Parathyroid adenoma (tissue), 2 donors: ENCODE measurements at regions not wholly inside any gene's neighbourhood (a gene's known extent, or its start where the extent isn't known, plus 50 kb on each side); places are given as distances from the start of the nearest gene placed in this dataset.

Source experiments
- H2AFZ ChIP-seq: fragments of 300-600 bp; sonication (generic); one replicate; pipeline ENCODE4 v1.7.0; 2017; ENCODE audit warnings: antibody characterized with exemption, mild to moderate bottlenecking
- H3K27ac ChIP-seq: fragments of 300-600 bp; sonication (generic); one replicate; pipeline ENCODE4 v1.7.0; 2017
- H3K27me3 ChIP-seq: fragments of 300-600 bp; sonication (generic); one replicate; pipeline ENCODE4 v1.7.0; 2017; ENCODE audit warnings: low read length; ENCODE audit not compliant: control insufficient read depth, insufficient read depth
- H3K36me3 ChIP-seq: fragments of 300-600 bp; sonication (generic); one replicate; pipeline ENCODE4 v1.7.0; 2017; ENCODE audit warnings: low read length; ENCODE audit not compliant: control insufficient read depth, insufficient read depth
- H3K4me1 ChIP-seq: fragments of 300-600 bp; sonication (generic); one replicate; pipeline ENCODE4 v1.7.0; 2017; ENCODE audit warnings: control low read depth
- H3K4me2 ChIP-seq: fragments of 300-600 bp; sonication (generic); one replicate; pipeline ENCODE4 v1.7.0; 2017; ENCODE audit warnings: low read length
- H3K4me3 ChIP-seq: fragments of 300-600 bp; sonication (generic); one replicate; pipeline ENCODE4 v1.7.0; 2017; ENCODE audit warnings: low read depth, low read length
- H3K79me2 ChIP-seq: fragments of 300-600 bp; sonication (generic); one replicate; pipeline ENCODE4 v1.7.0; 2017; ENCODE audit warnings: control low read depth
- H3K9ac ChIP-seq: fragments of 300-600 bp; sonication (generic); one replicate; pipeline ENCODE4 v1.7.0; 2017; ENCODE audit warnings: mild to moderate bottlenecking
- H3K9me3 ChIP-seq: fragments of 300-600 bp; sonication (generic); one replicate; pipeline ENCODE4 v1.7.0; 2017; ENCODE audit warnings: low read length; ENCODE audit not compliant: control insufficient read depth
- CTCF ChIP-seq: fragments of 300-600 bp; sonication (generic); IDR thresholded peaks from one replicate; pipeline ENCODE4 v1.7.0; 2017; ENCODE audit warnings: antibody characterized with exemption, mild to moderate bottlenecking
- donor health status: primary hyperparathyroidism.

- TF ChIP-seq CTCF: no peak
- Histone ChIP-seq H3K4me3 (no peak overlapping the region), H3K27ac (no peak overlapping the region)
Measured at GRCh38 chr5:29382780-29383179, 1810.7 kb upstream of the CDH6 start.

GRCh38 chr5:29380029-29380428 lies 1813.5 kb upstream of the CDH6 start:
- Histone ChIP-seq H3K9ac (no peak overlapping the region), H3K4me1 (no peaks in the 10 kb centered on the region), H3K36me3 (no peaks in the 10 kb centered on the region), H3K27me3 (no peaks in the 10 kb centered on the region), H3K9me3 (no peaks in the 10 kb centered on the region), H3K27ac (no peak overlapping the region), H3K4me3 (no peak overlapping the region), H2AFZ (no peak overlapping the region), H3K4me2 (no peak overlapping the region), H3K79me2 (no peaks in the 10 kb centered on the region)
- TF ChIP-seq CTCF: no peak

More at GRCh38 chr5:29382780-29383179, 1810.7 kb upstream of the CDH6 start:
- Histone ChIP-seq H2AFZ (no peak overlapping the region), H3K4me1 (no peaks in the 10 kb centered on the region), H3K4me2 (no peak overlapping the region), H3K9ac (no peak overlapping the region), H3K27me3 (no peaks in the 10 kb centered on the region), H3K36me3 (no peaks in the 10 kb centered on the region), H3K79me2 (no peaks in the 10 kb centered on the region), H3K9me3 (no peaks in the 10 kb centered on the region)

GRCh38 chr5:29379619-29380018 lies 1813.9 kb upstream of the CDH6 start:
- Histone ChIP-seq H2AFZ (no peak overlapping the region), H3K36me3 (no peaks in the 10 kb centered on the region), H3K27me3 (no peaks in the 10 kb centered on the region), H3K4me1 (no peaks in the 10 kb centered on the region), H3K9me3 (no peaks in the 10 kb centered on the region), H3K9ac (no peak overlapping the region), H3K4me3 (no peak overlapping the region), H3K79me2 (no peaks in the 10 kb centered on the region), H3K27ac (no peak overlapping the region), H3K4me2 (no peak overlapping the region)
- TF ChIP-seq CTCF: no peak

GRCh38 chr5:29378104-29378503 lies 1815.4 kb upstream of the CDH6 start:
- H3K4me1 ChIP-seq: no peaks in the 10 kb centered on the region
- no peaks in the 10 kb centered on the region for H3K36me3 ChIP-seq
- no peak overlapping the region for H2AFZ ChIP-seq
- no peak for TF ChIP-seq CTCF
- no peaks in the 10 kb centered on the region for H3K79me2 ChIP-seq
- no peak overlapping the region for H3K4me2 ChIP-seq
- H3K4me3 ChIP-seq: no peak overlapping the region
- H3K9me3 ChIP-seq: no peaks in the 10 kb centered on the region
- no peaks in the 10 kb centered on the region for H3K27me3 ChIP-seq
- H3K9ac ChIP-seq: no peak overlapping the region
- no peak overlapping the region for H3K27ac ChIP-seq

- Histone ChIP-seq H3K27ac (no peak overlapping the region), H3K79me2 (no peaks in the 10 kb centered on the region), H2AFZ (no peak overlapping the region), H3K36me3 (no peaks in the 10 kb centered on the region), H3K4me2 (no peak overlapping the region), H3K4me3 (no peak overlapping the region), H3K4me1 (no peaks in the 10 kb centered on the region), H3K9me3 (no peaks in the 10 kb centered on the region), H3K9ac (no peak overlapping the region), H3K27me3 (no peaks in the 10 kb centered on the region)
- no peak for TF ChIP-seq CTCF
Measured at GRCh38 chr5:29370248-29370647, 1823.2 kb upstream of the CDH6 start.
